GM12874 (cell line): ENCODE measurements at regions not wholly inside any gene's neighbourhood (a gene's known extent, or its start where the extent isn't known, plus 50 kb on each side); places are given as distances from the start of the nearest gene placed in this dataset.

Experiments used
- CTCF ChIP-seq: IDR thresholded peaks from 2 replicates; pipeline ENCODE4 v1.5.1; 2011; ENCODE audit warnings: low read depth, mild to moderate bottlenecking, control low read depth, low read length, moderate library complexity; ENCODE audit not compliant: insufficient read depth

- no peak for TF ChIP-seq CTCF
Observed at GRCh38 chr13:95406176-95406575, 104.9 kb upstream of the ABCC4 start.

- TF ChIP-seq CTCF: no peak
Observed at GRCh38 chr13:95411428-95412040, 110.3 kb upstream of the ABCC4 start.

GRCh38 chr13:95418946-95419345 is 117.7 kb upstream of the ABCC4 start:
- no peak for TF ChIP-seq CTCF

GRCh38 chr13:95420501-95420900 is 119.2 kb upstream of the ABCC4 start:
- no peak for TF ChIP-seq CTCF

GRCh38 chr13:95426631-95427030 is 125.4 kb upstream of the ABCC4 start:
- TF ChIP-seq CTCF: no peak

GRCh38 chr13:95432141-95432540 is 120.4 kb upstream of the CLDN10 start:
- no peak for TF ChIP-seq CTCF

- TF ChIP-seq CTCF: no peak
Observed at GRCh38 chr13:95433537-95433936, 119.0 kb upstream of the CLDN10 start.

- no peak for TF ChIP-seq CTCF
Observed at GRCh38 chr13:95434111-95434510, 118.4 kb upstream of the CLDN10 start.
